PFSK-1 (cell line): ENCODE measurements at regions not wholly inside any gene's neighbourhood (a gene's known extent, or its start where the extent isn't known, plus 50 kb on each side); places are given as distances from the start of the nearest gene placed in this dataset.

Experiments used
- FOXP2 ChIP-seq: optimal IDR thresholded peaks from 2 replicates; pipeline ENCODE3; 2011; ENCODE audit warnings: borderline replicate concordance, control low read depth, inconsistent platforms; ENCODE audit not compliant: insufficient read depth; ENCODE audit errors: extremely low read length, extremely low read depth
- POLR2AphosphoS5 ChIP-seq: IDR thresholded peaks from 2 replicates; pipeline ENCODE4 v1.6.1; 2012; ENCODE audit warnings: low read depth, mild to moderate bottlenecking, control low read depth, low read length, moderate library complexity
- REST ChIP-seq, 2 experiments: IDR thresholded peaks; 2 replicates each; pipeline versions ENCODE4 v1.6.1 to v1.8.0; 2011 to 2012; ENCODE audit warnings: low read depth in 2 of 2, low read length in 2 of 2, control low read depth in 1 of 2, inconsistent platforms in 1 of 2, mild to moderate bottlenecking in 1 of 2, moderate library complexity in 1 of 2; ENCODE audit not compliant: insufficient read depth in 1 of 2
- SIN3A ChIP-seq: IDR thresholded peaks from 2 replicates; pipeline ENCODE4 v1.6.1; 2012; ENCODE audit warnings: mild to moderate bottlenecking, low read length, moderate library complexity, borderline replicate concordance; ENCODE audit not compliant: insufficient read depth
- TAF1 ChIP-seq: IDR thresholded peaks from 2 replicates; pipeline ENCODE4 v1.6.1; 2012; ENCODE audit warnings: low read length, control low read depth, borderline replicate concordance; ENCODE audit not compliant: insufficient read depth

GRCh38 chr18:28771849-28772248, 594.9 kb upstream of the CDH2 start:
- TF ChIP-seq POLR2AphosphoS5, result no peak
- no peak for TF ChIP-seq REST (IDR thresholded peaks at IDR 0.05; ENCODE audit: insufficient read depth in 1 of 2, low read depth in 2 of 2, low read length in 2 of 2)
- TF ChIP-seq TAF1, result no peak
- TF ChIP-seq SIN3A, result no peak
- TF ChIP-seq FOXP2, result no peak
